ENCODE measurements at regions not wholly inside any gene's neighbourhood (a gene's known extent, or its start where the extent isn't known, plus 50 kb on each side); places are given as distances from the start of the nearest gene placed in this dataset.

DNA sequence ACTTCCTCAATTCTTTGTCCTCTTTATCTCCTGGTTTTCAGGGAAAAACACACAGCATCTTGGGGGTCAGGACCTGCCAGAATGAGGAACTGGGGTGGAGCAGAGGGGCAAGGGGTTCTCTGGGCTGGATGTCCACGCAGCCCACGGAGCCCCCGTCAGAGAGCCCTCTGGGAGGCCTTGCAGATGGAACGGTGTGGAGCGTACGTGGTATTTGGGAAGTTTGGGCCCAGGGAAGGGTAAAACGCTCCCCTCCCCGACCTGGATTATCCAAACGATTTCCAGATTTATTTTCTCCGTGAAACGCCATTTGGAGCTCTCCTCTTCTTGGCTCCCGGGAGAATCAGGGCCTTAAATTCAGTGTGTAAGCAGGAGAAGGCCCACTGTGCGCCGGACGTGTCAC is 51.7 kb upstream of the ZNF536 start:
- TF ChIP-seq, protein P1, sequence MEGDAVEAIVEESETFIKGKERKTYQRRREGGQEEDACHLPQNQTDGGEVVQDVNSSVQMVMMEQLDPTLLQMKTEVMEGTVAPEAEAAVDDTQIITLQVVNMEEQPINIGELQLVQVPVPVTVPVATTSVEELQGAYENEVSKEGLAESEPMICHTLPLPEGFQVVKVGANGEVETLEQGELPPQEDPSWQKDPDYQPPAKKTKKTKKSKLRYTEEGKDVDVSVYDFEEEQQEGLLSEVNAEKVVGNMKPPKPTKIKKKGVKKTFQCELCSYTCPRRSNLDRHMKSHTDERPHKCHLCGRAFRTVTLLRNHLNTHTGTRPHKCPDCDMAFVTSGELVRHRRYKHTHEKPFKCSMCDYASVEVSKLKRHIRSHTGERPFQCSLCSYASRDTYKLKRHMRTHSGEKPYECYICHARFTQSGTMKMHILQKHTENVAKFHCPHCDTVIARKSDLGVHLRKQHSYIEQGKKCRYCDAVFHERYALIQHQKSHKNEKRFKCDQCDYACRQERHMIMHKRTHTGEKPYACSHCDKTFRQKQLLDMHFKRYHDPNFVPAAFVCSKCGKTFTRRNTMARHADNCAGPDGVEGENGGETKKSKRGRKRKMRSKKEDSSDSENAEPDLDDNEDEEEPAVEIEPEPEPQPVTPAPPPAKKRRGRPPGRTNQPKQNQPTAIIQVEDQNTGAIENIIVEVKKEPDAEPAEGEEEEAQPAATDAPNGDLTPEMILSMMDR (IDR thresholded peaks at IDR 0.05): no peak
- no peak for TF ChIP-seq POLR2A (IDR thresholded peaks at IDR 0.05)
